H9 (cell line): ENCODE measurements at regions not wholly inside any gene's neighbourhood (a gene's known extent, or its start where the extent isn't known, plus 50 kb on each side); places are given as distances from the start of the nearest gene placed in this dataset.

Experiments used
- DNase-seq: peaks from one replicate; pipeline ENCODE4 v3.0.0-alpha.2; 2017
- H2AFZ ChIP-seq: one replicate; pipeline ENCODE4 v1.6.1; 2013; ENCODE audit warnings: mild to moderate bottlenecking, low read length, control low read depth, moderate library complexity
- H2AK5ac ChIP-seq: 2 replicates; pipeline ENCODE4 v1.6.1; 2013; ENCODE audit warnings: low read length, control low read depth, mixed read lengths; ENCODE audit not compliant: insufficient read length
- H2BK120ac ChIP-seq: one replicate; pipeline ENCODE4 v1.6.1; 2013; ENCODE audit warnings: low read depth, mild to moderate bottlenecking, low read length, control low read depth, inconsistent platforms; ENCODE audit not compliant: poor library complexity, severe bottlenecking
- H2BK12ac ChIP-seq: 2 replicates; pipeline ENCODE4 v1.6.1; 2013; ENCODE audit warnings: low read length, control low read depth, mixed read lengths, low read depth; ENCODE audit not compliant: insufficient read length
- H2BK15ac ChIP-seq: 2 replicates; pipeline ENCODE4 v1.6.1; 2013; ENCODE audit warnings: low read depth, low read length, control low read depth
- H2BK20ac ChIP-seq: one replicate; pipeline ENCODE4 v1.6.1; 2013; ENCODE audit warnings: low read depth, mild to moderate bottlenecking, low read length, control low read depth, inconsistent platforms; ENCODE audit not compliant: poor library complexity, severe bottlenecking
- H2BK5ac ChIP-seq: 2 replicates; pipeline ENCODE4 v1.6.1; 2013; ENCODE audit warnings: low read length, control low read depth, mixed read lengths; ENCODE audit not compliant: insufficient read length
- H3K14ac ChIP-seq: 2 replicates; pipeline ENCODE4 v1.6.1; 2013; ENCODE audit warnings: low read length, control low read depth; ENCODE audit not compliant: insufficient read depth
- H3K18ac ChIP-seq: 2 replicates; pipeline ENCODE4 v1.6.1; 2013; ENCODE audit warnings: low read depth, mild to moderate bottlenecking, mixed read lengths, low read length, control low read depth; ENCODE audit not compliant: insufficient read length
- H3K23ac ChIP-seq: 2 replicates; pipeline ENCODE4 v1.6.1; 2013; ENCODE audit warnings: low read length, control low read depth, mixed read lengths, low read depth; ENCODE audit not compliant: insufficient read length
- H3K23me2 ChIP-seq: 2 replicates; pipeline ENCODE4 v1.6.1; 2013; ENCODE audit warnings: low read depth, mild to moderate bottlenecking, mixed read lengths, low read length, control low read depth; ENCODE audit not compliant: insufficient read length, poor library complexity, severe bottlenecking
- H3K27ac ChIP-seq: 2 replicates; pipeline ENCODE4 v1.5.1; 2013; ENCODE audit warnings: low read length, control low read depth, mixed read lengths, low read depth; ENCODE audit not compliant: insufficient read length
- H3K27me3 ChIP-seq: 2 replicates; pipeline ENCODE4 v1.6.1; 2013; ENCODE audit warnings: low read length, control low read depth, inconsistent platforms; ENCODE audit not compliant: insufficient read depth
- H3K4ac ChIP-seq: 2 replicates; pipeline ENCODE4 v1.6.1; 2013; ENCODE audit warnings: low read depth, mild to moderate bottlenecking, control low read depth, inconsistent platforms, low read length, moderate library complexity
- H3K4me1 ChIP-seq: 2 replicates; pipeline ENCODE4 v1.6.1; 2013; ENCODE audit warnings: low read length, control low read depth, inconsistent platforms; ENCODE audit not compliant: insufficient read depth
- H3K4me2 ChIP-seq: 2 replicates; pipeline ENCODE4 v1.6.1; 2013; ENCODE audit warnings: low read length, control low read depth, mixed read lengths; ENCODE audit not compliant: insufficient read length, insufficient read depth
- H3K56ac ChIP-seq: 2 replicates; pipeline ENCODE4 v1.6.1; 2013; ENCODE audit warnings: low read depth, mild to moderate bottlenecking, mixed read lengths, low read length, control low read depth; ENCODE audit not compliant: insufficient read length
- H3K79me1 ChIP-seq: 2 replicates; pipeline ENCODE4 v1.6.1; 2013; ENCODE audit warnings: low read depth, mild to moderate bottlenecking, moderate library complexity, low read length, control low read depth, inconsistent platforms; ENCODE audit not compliant: insufficient read depth, poor library complexity, severe bottlenecking
- H3K79me2 ChIP-seq: 2 replicates; pipeline ENCODE4 v1.6.1; 2013; ENCODE audit warnings: low read length, control low read depth, inconsistent platforms; ENCODE audit not compliant: insufficient read depth
- H3K9ac ChIP-seq: 2 replicates; pipeline ENCODE4 v1.6.1; 2013; ENCODE audit warnings: low read length, control low read depth, mixed read lengths; ENCODE audit not compliant: insufficient read length; ENCODE audit errors: extremely low read depth
- H3K9me3 ChIP-seq: one replicate; pipeline ENCODE4 v1.6.1; 2013; ENCODE audit warnings: low read depth, low read length, inconsistent platforms; ENCODE audit not compliant: control insufficient read depth
- H3T11ph ChIP-seq: one replicate; pipeline ENCODE4 v1.6.1; 2013; ENCODE audit warnings: mild to moderate bottlenecking, low read length, control low read depth, inconsistent platforms
- H4K20me1 ChIP-seq: one replicate; pipeline ENCODE4 v1.6.1; 2013; ENCODE audit not compliant: control insufficient read depth, insufficient read length, insufficient read depth
- H4K5ac ChIP-seq: 2 replicates; pipeline ENCODE4 v1.6.1; 2013; ENCODE audit warnings: low read depth, mild to moderate bottlenecking, mixed read lengths, low read length, control low read depth; ENCODE audit not compliant: insufficient read length
- H4K8ac ChIP-seq: replicated peaks from 2 replicates; pipeline ENCODE4 v1.6.1; 2013; ENCODE audit warnings: low read length, control low read depth, mixed read lengths, low read depth; ENCODE audit not compliant: insufficient read length
- H4K91ac ChIP-seq: 2 replicates; pipeline ENCODE4 v1.6.1; 2013; ENCODE audit warnings: low read depth, mild to moderate bottlenecking, moderate library complexity, mixed read lengths, low read length, control low read depth; ENCODE audit not compliant: insufficient read length
- H3K27ac Mint-ChIP-seq, 3 experiments: 2 replicates in 2 of 3; 3 replicates in 1 of 3; pipeline ENCODE4 v1.8.0; 2020 to 2021; ENCODE audit warnings: mixed read lengths in 3 of 3, mild to moderate bottlenecking in 1 of 3, moderate library complexity in 1 of 3
- H3K27me3 Mint-ChIP-seq: 2 replicates; pipeline ENCODE4 v1.8.0; 2021; ENCODE audit warnings: low read depth, mild to moderate bottlenecking, moderate library complexity, mixed read lengths
- H3K36me3 Mint-ChIP-seq, 3 experiments: 2 replicates in 2 of 3; 3 replicates in 1 of 3; pipeline ENCODE4 v1.8.0; 2020 to 2021; ENCODE audit warnings: low read depth in 3 of 3, mixed read lengths in 3 of 3; ENCODE audit not compliant: insufficient read depth in 1 of 3
- H3K4me1 Mint-ChIP-seq, 2 experiments: 2 replicates each; pipeline ENCODE4 v1.8.0; 2020; ENCODE audit warnings: mixed read lengths in 2 of 2
- H3K4me3 Mint-ChIP-seq, 2 experiments: 2 replicates in 1 of 2; 3 replicates in 1 of 2; pipeline ENCODE4 v1.8.0; 2020 to 2021; ENCODE audit warnings: mild to moderate bottlenecking in 2 of 2, mixed read lengths in 2 of 2, moderate library complexity in 1 of 2
- H3K9me3 Mint-ChIP-seq, 2 experiments: 2 replicates in 1 of 2; 3 replicates in 1 of 2; pipeline ENCODE4 v1.8.0; 2020; ENCODE audit warnings: mild to moderate bottlenecking in 2 of 2, mixed read lengths in 2 of 2, moderate library complexity in 1 of 2
- WGBS: extraction: QIAGEN DNeasy Blood & Tissue Kit; methylation state at CpG from one replicate; pipeline ENCODE4 v1.1.7; 2013; ENCODE audit warnings: missing lambda C conversion rate, low lambda C conversion rate, mixed read lengths; ENCODE audit not compliant: insufficient read length; ENCODE audit errors: extremely low coverage; 5-methylcytosine and 5-hydroxymethylcytosine counted together
- TF ChIP-seq, protein P1 (sequence below): fragments of 200-600 bp; sonication (generic); conservative IDR thresholded peaks from 3 replicates; pipeline ENCODE4 v1.8.0; 2021; ENCODE audit warnings: antibody characterized with exemption, mild to moderate bottlenecking

DNA sequence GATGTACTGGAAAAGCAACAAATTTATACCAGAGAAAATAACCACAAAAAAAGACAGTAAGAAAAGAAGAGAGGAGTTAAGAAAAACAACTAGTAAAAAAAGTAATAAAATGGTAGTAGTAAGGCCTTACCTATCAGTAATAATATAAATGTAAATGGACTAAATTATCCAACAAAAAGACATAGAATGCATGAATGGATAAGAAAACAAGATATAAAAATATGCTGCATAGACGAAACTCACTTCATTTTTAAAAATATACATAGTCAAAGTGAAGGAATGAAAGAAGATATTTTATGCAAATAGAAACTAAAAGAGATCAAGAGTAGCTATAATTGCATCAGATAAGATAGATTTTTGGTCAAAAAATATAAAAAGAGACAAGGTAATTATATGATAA lies 739.1 kb downstream of the DNAJB9 start:
- Histone ChIP-seq H2BK20ac (no peak overlapping the region), H3K4me2 (no peak overlapping the region)
- no peaks in the 10 kb centered on the region for H3K27me3 Mint-ChIP-seq

More for the DNA sequence above, 739.1 kb downstream of the DNAJB9 start:
- Histone ChIP-seq H3K4ac (no peak overlapping the region), H3K14ac (no peak overlapping the region), H2BK15ac (no peak overlapping the region), H4K5ac (no peak overlapping the region), H3K79me1 (no peaks in the 10 kb centered on the region), H2BK120ac (no peak overlapping the region), H4K20me1 (no peaks in the 10 kb centered on the region), H3K27me3 (no peaks in the 10 kb centered on the region), H3K9ac (no peak overlapping the region), H2AFZ (no peak overlapping the region), H3K18ac (no peak overlapping the region), H3T11ph (no peak overlapping the region), H4K8ac (no peak overlapping the region), H3K4me1 (no peaks in the 10 kb centered on the region), H3K79me2 (no peaks in the 10 kb centered on the region), H3K23me2 (no peaks in the 10 kb centered on the region), H3K56ac (no peak overlapping the region), H3K23ac (no peak overlapping the region), H2BK5ac (no peak overlapping the region), H3K9me3 (no peaks in the 10 kb centered on the region), H2AK5ac (no peak overlapping the region), H4K91ac (no peak overlapping the region), H3K27ac (no peak overlapping the region), H2BK12ac (no peak overlapping the region)
- Mint-ChIP-seq H3K4me1 (no peaks in the 10 kb centered on the region), H3K27ac (no peak overlapping the region), H3K9me3 (peaks cover 18 to 23% of the 10 kb centered on the region in 2 experiments; a peak in 4 of 5 replicates), H3K36me3 (peaks cover 0 to 34% (median 8%) of the 10 kb centered on the region in 3 experiments), H3K4me3 (no peak overlapping the region)
- no peak for DNase-seq
- no CpG with 5 or more reads among the region's 1 CpG for WGBS
- TF ChIP-seq, protein P1, sequence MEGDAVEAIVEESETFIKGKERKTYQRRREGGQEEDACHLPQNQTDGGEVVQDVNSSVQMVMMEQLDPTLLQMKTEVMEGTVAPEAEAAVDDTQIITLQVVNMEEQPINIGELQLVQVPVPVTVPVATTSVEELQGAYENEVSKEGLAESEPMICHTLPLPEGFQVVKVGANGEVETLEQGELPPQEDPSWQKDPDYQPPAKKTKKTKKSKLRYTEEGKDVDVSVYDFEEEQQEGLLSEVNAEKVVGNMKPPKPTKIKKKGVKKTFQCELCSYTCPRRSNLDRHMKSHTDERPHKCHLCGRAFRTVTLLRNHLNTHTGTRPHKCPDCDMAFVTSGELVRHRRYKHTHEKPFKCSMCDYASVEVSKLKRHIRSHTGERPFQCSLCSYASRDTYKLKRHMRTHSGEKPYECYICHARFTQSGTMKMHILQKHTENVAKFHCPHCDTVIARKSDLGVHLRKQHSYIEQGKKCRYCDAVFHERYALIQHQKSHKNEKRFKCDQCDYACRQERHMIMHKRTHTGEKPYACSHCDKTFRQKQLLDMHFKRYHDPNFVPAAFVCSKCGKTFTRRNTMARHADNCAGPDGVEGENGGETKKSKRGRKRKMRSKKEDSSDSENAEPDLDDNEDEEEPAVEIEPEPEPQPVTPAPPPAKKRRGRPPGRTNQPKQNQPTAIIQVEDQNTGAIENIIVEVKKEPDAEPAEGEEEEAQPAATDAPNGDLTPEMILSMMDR: no peak
